ENCODE measurements at regions not wholly inside any gene's neighbourhood (a gene's known extent, or its start where the extent isn't known, plus 50 kb on each side); places are given as distances from the start of the nearest gene placed in this dataset.

DNA sequence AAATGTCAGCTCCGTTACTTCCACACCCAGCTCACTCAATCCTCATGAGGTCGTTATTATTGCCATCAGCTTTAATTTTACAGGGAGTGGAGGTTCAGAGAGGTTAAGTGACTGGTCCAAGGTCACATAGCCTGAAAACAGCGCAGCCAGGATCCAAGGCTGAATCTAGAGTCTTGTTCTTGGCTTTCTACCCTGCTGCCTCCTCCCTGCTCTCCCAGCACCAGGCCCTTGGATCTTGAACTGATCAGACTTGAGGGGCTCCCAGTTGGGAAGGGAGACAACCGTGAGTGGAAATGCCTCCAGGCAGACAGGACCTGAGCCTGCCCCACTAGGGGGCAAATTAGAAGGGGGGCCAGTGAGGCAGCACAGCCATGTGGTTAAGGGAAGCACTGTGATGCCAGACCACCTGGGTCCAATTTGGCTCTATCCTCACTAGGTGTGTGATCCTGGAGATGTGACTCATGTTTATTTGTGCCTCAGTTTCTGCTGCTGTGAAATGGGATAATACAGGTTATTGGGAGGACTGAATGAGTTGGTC is 135.6 kb upstream of the PTPN1 start:
- no peak for DNase-seq (ENCODE audit: low read depth in 2 of 2)

DNA sequence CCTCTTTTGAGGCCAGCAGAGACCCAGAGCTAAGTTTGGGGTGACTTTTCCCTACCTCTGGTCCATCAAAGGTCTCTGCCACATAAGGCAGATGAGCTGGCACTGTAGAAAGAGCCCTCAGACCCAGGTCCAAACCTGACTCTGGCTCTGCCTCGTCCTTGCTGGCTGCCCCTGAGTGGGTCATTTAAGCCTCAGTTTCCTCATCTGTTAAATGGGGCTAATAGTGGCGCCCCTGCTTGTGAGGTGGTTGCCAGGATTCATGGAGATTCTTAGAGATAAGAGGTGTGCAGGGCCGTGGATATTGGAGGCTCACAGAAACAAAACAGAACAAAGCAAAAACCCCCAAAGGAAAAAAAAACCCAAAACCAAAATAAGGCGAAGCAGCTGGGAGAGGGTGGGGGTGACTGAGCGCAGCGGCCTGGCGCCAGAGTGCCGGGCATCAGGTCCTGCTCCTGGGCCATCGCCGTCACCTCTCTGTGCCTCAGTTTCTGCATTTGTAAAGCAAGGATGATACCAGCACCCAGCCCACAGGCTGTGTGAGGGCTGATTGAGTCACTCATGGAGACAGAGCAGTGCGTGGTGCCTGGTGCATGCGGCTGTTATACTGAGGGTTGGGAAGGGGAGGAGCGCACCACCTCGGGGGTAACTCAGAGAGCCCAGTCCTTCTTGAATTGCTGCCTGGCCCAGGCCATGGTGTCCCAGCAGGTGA is 133.8 kb upstream of the PTPN1 start:
- no peak for DNase-seq (ENCODE audit: low read depth in 2 of 2)

DNA sequence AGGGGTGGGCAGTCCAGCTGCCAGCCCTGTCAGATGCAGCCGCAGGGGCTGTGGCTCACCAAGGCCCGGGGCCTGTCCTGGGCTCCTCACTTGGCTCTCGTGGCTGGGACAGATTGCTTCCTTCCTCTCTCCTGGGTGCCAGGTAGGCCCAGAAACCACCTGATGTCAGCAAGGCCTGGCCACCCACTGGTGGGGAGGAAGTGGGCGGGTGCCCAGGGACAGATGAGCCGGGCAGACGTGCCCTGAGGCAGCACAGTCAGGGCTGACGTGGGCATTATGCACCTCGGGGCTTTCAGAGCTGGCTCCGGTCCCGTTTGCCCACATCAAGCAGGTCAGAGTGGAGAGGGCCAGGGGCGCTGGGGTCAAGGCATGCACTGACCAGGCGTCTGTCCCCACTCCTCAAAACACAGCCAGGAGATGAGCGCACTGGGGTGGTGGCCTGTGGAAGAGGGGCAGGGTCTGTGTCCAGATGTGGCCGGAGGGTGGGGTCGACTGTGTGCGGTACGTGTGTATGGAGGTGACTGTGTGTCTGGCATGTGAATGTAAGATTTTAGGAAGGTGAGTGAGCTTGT is 133.2 kb upstream of the PTPN1 start:
- DNase-seq (ENCODE audit: low read depth in 2 of 2) = no peak

GRCh38 chr20:50378170-50379000 is 131.8 kb upstream of the PTPN1 start:
- DNase-seq (ENCODE audit: low read depth in 2 of 2) = no peak

DNA sequence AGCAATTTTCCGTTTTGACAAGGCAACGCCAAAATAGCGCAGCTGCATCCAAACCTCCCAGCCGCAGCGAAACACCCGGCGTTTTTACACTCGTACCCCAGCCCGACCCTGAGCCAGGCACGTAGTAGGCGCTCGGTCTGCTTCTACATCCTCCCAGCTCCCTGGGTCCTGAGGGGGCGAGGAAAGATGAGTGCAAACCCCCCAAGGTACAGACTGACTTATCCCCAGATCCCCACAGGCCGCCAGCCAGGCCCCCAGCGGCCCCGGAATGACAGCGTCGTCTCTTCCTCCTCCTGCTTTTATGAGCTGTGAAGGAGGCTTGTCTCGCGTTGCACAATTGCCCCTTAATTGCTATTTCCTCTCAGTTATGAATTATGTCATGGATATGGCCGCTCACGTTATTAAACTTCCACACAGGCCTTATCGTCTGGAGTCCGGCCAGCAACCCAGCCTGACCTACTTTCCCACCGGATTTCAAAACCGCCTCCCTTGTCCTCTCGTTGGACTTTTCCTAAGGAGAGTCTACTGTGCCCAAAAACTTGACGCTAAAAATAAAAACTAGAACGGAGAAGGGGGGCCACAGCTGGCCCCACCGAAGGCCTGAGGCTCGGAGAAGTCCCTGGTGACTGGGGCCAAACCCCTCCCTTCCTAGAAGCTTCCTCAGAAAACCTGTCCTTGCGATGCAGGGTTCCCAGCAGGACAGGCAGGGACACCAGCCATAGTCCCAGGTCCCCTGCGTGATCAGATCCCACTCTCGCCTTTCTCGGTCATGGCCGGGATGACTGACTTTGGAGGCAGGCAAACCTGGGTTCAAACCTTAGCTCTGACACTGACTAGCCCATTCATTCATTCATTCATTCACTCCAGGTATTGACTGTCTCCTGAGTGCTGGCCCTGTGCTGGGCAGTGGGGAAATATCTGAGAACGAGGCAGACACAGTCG is 130.9 kb upstream of the PTPN1 start:
- DNase-seq (ENCODE audit: low read depth in 2 of 2) = no peak

DNA sequence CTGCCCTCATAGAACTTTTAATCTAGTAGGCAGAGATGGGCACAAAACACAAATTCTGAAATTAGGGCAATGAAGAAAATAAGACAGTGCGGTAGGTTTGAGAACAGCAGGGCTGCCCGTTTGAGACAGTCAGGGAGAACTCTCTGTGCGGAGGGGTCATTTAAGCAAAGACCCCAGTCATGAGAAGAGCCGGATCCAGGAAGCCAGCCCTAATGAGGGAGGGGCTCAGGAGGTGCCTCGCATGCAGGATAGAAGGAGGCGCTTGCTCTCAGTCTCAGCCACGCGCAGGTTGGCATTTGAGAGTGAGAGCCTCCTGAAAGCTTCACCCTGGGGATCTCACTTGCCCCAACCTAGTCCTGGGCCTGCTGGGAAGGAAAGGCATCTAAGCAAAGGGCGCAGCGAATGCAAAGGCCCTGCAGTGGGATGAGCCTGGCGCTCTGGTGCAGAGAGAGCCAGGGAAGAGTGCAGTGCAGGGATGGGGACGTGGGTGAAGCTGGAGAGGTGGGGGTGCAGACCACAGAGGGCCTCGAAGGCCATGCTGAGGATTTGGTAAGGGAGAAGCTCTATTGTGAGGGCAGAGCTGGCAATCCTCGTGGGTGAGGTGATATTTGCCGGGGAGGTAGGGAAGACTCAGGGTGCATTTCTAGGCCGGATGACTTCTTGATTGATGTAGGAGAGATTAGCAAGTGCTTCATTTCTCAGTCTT is 130.0 kb upstream of the PTPN1 start:
- DNase-seq (ENCODE audit: low read depth in 2 of 2) = no peak

DNA sequence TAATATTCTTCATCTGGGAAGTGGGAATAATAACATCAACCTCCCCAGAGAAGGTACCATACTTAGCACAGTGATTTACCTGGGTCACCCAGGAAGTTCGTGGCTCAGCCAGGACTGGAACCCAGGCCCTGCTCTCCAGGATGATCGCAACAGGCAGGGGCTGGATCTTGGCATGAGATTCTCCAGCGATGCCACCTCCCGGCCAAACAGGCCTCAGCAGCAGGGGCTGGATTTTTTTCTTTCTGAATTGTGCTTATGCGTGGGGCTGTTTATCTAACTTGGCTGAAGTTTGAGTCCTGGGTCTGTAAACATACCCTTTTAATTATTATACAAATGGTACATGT is 129.5 kb upstream of the PTPN1 start:
- no peak for DNase-seq (ENCODE audit: low read depth in 2 of 2)

DNA sequence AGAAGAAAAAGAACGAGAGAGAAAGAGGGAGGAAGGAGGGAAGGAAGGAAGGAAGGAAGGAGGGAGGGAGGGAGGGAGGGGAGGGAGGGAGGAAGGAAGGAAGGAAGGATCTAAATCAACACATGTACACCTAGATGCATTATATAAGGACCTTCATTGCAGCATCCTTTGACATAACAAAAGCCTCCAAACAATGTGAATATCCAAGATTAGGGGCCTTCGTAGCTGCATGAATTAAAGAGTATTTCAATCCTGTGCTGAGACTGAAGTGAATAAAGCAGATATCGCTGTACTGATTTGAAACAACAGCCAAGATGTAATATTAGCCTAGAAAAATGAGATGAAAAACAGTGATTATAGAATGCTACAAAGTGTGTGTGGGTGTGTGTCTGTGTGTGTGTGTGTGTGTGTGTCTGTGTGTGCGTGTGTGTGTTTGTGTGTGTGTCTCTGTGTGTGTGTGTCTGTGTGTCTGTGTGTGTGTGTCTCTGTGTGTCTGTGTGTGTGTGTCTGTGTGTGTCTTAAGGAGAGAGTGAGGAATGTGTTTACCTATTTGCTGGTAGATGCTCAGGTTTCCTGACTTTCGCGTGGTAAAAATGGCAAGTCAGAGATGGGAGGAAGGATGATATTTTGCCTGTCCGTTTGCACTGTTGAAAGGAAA is 129.0 kb upstream of the PTPN1 start:
- DNase-seq (ENCODE audit: low read depth in 2 of 2) = no peak

- no peak for DNase-seq (ENCODE audit: low read depth in 2 of 2)
Measured at GRCh38 chr20:50381771-50382593, 128.2 kb upstream of the PTPN1 start.

GRCh38 chr20:50385733-50386640 is 124.2 kb upstream of the PTPN1 start:
- DNase-seq (ENCODE audit: low read depth in 2 of 2) = no peak

DNA sequence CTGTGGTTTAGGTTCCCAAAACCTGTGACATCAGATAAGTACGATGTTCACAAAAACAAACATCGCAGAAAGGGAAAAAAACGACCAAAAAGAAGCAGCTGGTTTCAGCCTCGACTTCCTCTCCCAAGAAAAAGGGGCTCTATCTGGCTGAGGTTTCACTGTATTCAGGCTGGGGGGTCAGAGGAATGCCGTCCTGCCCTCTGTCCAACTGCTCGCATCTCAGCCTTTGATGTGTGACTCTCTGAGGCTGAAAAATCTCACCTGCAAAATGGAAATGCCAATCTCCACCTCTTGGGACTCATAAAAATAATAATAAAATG is 123.6 kb upstream of the PTPN1 start:
- DNase-seq (ENCODE audit: low read depth in 2 of 2) = no peak

DNA sequence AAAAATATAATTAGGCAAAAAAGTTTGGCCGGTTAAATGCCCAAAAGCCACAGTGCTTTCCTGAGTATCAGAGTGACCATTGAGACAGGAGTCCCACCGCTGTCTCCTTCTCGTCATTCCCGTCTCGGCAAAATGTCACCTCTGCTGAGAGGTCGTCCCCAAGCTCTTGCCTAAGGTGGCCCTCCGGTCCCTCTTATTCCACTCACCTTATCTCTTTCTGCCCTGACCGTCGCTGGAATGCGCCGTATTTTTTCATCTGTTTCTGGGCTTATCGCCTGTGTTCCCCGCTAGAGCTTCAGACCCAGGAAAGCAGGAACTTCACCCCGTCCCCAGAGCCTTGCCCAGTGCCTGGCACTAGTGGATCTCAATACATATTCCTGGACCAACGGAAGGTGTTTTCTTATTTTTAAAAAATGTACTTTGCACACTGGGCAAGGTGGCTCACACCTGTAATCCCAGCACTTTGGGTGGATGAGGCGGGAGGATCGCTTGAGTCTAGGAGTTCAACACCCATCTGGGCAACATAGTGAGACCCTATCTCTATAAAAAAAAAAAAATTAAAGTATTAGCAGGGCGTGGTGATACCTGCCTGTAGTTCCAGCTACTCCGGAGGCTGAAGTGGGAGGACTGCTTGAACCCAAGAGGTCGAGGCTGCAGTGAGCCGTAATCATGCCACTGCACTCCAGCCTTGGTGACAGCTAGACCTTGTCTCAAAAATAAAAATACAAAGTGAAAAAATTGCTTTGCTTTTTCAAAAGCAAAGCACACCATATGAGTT is 122.8 kb upstream of the PTPN1 start:
- DNase-seq (ENCODE audit: low read depth in 2 of 2) = no peak

- no peak for DNase-seq (ENCODE audit: low read depth in 2 of 2)
Measured at GRCh38 chr20:50387996-50388332, 122.2 kb upstream of the PTPN1 start.

GRCh38 chr20:50388733-50389437 is 121.3 kb upstream of the PTPN1 start:
- no peak for DNase-seq (ENCODE audit: low read depth in 2 of 2)

- no peak for DNase-seq (ENCODE audit: low read depth in 2 of 2)
Measured at GRCh38 chr20:50389438-50389807, 120.8 kb upstream of the PTPN1 start.

DNA sequence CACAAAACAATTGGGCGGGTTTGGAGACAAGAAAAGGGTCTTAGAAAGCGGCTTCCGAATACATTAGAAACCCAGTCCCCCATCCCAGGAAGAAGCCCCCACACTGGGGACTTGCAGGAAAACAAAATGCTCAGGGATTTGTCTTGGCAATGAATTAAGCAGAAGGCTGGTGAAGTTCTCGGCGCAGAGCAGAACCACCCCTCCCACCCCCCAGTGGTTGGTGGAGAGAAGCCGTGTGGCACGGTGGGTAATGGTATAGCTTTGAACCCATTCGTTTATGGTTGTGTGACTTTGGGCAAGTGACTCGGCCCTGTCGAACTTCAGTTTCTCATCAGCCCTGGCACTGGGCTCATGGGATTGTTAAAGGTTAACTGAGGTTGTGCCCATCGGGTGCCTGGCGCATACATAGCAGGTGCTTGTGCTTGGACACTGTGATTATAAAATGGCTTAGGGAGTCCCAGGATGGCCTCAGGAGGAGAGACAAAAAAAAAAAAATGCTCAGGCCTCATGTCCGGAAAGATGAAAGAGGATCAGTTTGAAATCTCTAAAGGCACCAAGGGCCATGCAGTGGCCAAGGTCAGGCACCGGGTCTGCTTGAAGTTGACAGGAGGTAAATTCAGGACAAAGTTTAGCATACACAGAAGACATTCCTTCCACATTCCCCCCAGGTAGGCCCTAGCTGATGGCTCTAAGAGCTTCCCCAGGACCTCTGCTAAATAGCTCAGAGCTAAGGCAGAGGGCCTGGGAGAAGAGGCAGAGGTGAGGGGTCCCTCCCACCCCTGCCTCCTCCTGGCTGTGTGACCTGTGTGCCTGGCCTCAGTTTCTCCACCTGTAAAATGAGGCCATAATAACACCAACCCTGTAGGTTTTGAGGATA is 120.1 kb upstream of the PTPN1 start:
- DNase-seq (ENCODE audit: low read depth in 2 of 2) = no peak

Measured in stimulated activated CD4-positive, alpha-beta T cell treated with anti-CD3 and anti-CD28 coated beads, Interleukin-1b, Interleukin-23, amount 100 ng/mL, for 1 hour (primary cell).